Gastroesophageal sphincter (tissue), 3 donors: ENCODE measurements at regions not wholly inside any gene's neighbourhood (a gene's known extent, or its start where the extent isn't known, plus 50 kb on each side); places are given as distances from the start of the nearest gene placed in this dataset.

Experiments
- EP300 ChIP-seq: sonication (generic); formaldehyde crosslinking; IDR thresholded peaks from one replicate; pipeline ENCODE4 v1.6.1; 2017; ENCODE audit warnings: antibody characterized with exemption, mild to moderate bottlenecking
- POLR2A ChIP-seq, 2 donors: fragments of 450-650 bp; IDR thresholded peaks; one replicate each; pipeline ENCODE4 v1.6.1; 2017; ENCODE audit warnings: antibody characterized with exemption in 2 of 2, mild to moderate bottlenecking in 2 of 2, moderate library complexity in 1 of 2
- POLR2AphosphoS5 ChIP-seq: sonication (generic); formaldehyde crosslinking; IDR thresholded peaks from one replicate; pipeline ENCODE4 v1.6.1; 2017; ENCODE audit warnings: antibody characterized with exemption
- TF ChIP-seq, protein P1 (sequence below), 4 experiments: fragments of 200-600 bp in 2 of 4; fragments of 450-650 bp in 2 of 4; sonication (generic) in 1 of 4; IDR thresholded peaks; one replicate each; pipeline ENCODE4 v1.5.1; 2017 to 2019; ENCODE audit warnings: antibody characterized with exemption in 4 of 4, mild to moderate bottlenecking in 2 of 4, moderate library complexity in 2 of 4

GRCh38 chr14:40601063-40601462, 1005.6 kb upstream of the LRFN5 start:
- TF ChIP-seq POLR2AphosphoS5 (no peak), POLR2A (IDR thresholded peaks at IDR 0.05) (no peak), EP300 (no peak)
- TF ChIP-seq, protein P1, sequence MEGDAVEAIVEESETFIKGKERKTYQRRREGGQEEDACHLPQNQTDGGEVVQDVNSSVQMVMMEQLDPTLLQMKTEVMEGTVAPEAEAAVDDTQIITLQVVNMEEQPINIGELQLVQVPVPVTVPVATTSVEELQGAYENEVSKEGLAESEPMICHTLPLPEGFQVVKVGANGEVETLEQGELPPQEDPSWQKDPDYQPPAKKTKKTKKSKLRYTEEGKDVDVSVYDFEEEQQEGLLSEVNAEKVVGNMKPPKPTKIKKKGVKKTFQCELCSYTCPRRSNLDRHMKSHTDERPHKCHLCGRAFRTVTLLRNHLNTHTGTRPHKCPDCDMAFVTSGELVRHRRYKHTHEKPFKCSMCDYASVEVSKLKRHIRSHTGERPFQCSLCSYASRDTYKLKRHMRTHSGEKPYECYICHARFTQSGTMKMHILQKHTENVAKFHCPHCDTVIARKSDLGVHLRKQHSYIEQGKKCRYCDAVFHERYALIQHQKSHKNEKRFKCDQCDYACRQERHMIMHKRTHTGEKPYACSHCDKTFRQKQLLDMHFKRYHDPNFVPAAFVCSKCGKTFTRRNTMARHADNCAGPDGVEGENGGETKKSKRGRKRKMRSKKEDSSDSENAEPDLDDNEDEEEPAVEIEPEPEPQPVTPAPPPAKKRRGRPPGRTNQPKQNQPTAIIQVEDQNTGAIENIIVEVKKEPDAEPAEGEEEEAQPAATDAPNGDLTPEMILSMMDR (IDR thresholded peaks at IDR 0.05): no peak
